Ishikawa (cell line): ENCODE measurements at regions not wholly inside any gene's neighbourhood (a gene's known extent, or its start where the extent isn't known, plus 50 kb on each side); places are given as distances from the start of the nearest gene placed in this dataset.
A peak's percentile ranks its signal among the peaks of the same experiment; 100 is the strongest.

Source experiments
- CEBPB ChIP-seq: IDR thresholded peaks from 2 replicates; pipeline ENCODE4 v1.6.1; 2012
- CREB1 ChIP-seq: IDR thresholded peaks from 2 replicates; pipeline ENCODE4 v1.6.1; 2012; ENCODE audit warnings: low read depth
- EGR1 ChIP-seq: IDR thresholded peaks from 2 replicates; pipeline ENCODE4 v1.6.1; 2012
- EP300 ChIP-seq: IDR thresholded peaks from 2 replicates; pipeline ENCODE4 v1.6.1; 2012; ENCODE audit warnings: borderline replicate concordance
- FOXM1 ChIP-seq: IDR thresholded peaks from 2 replicates; pipeline ENCODE4 v1.6.1; 2012; ENCODE audit warnings: low read depth, borderline replicate concordance
- MAX ChIP-seq: IDR thresholded peaks from 2 replicates; pipeline ENCODE4 v1.6.1; 2012
- NFIC ChIP-seq: IDR thresholded peaks from 2 replicates; pipeline ENCODE4 v1.6.1; 2012
- RAD21 ChIP-seq: IDR thresholded peaks from 2 replicates; pipeline ENCODE4 v1.6.1; 2012; ENCODE audit warnings: low read depth
- REST ChIP-seq: IDR thresholded peaks from 2 replicates; pipeline ENCODE4 v1.6.1; 2012; ENCODE audit warnings: low read depth, mild to moderate bottlenecking
- TAF1 ChIP-seq: IDR thresholded peaks from 2 replicates; pipeline ENCODE4 v1.6.1; 2012; ENCODE audit warnings: low read depth, mild to moderate bottlenecking
- TCF12 ChIP-seq: IDR thresholded peaks from 2 replicates; pipeline ENCODE4 v1.6.1; 2012; ENCODE audit warnings: low read depth
- TEAD4 ChIP-seq: IDR thresholded peaks from 2 replicates; pipeline ENCODE4 v1.6.1; 2012
- USF1 ChIP-seq: IDR thresholded peaks from 2 replicates; pipeline ENCODE4 v1.6.1; 2012
- YY1 ChIP-seq: IDR thresholded peaks from 2 replicates; pipeline ENCODE4 v1.6.1; 2012; ENCODE audit warnings: low read depth
- ZBTB7A ChIP-seq: IDR thresholded peaks from 2 replicates; pipeline ENCODE4 v1.6.1; 2012; ENCODE audit warnings: low read depth

- TF ChIP-seq CREB1, result no peak
- no peak for TF ChIP-seq MAX
- TF ChIP-seq CEBPB, result no peak
- TF ChIP-seq FOXM1, result no peak
- TF ChIP-seq TEAD4, result no peak
Measured at GRCh38 chr21:32131960-32132359, 146.9 kb downstream of the MIS18A start.

GRCh38 chr21:32131164-32131563 is 147.7 kb downstream of the MIS18A start:
- TF ChIP-seq REST, result no peak

- TF ChIP-seq EGR1, result no peak
- TF ChIP-seq USF1, result 0 out of 2 replicates have a peak, but pooled peaks have one; percentile 6
Measured at GRCh38 chr21:32130031-32130891, 148.6 kb downstream of the MIS18A start.

- TF ChIP-seq CREB1, result no peak
- no peak for TF ChIP-seq FOXM1
- no peak for TF ChIP-seq EP300
- TF ChIP-seq NFIC, result no peak
- TF ChIP-seq REST, result no peak
- TF ChIP-seq ZBTB7A, result no peak
- no peak for TF ChIP-seq MAX
- no peak for TF ChIP-seq RAD21
- no peak for TF ChIP-seq YY1
- TF ChIP-seq TCF12, result no peak
- TF ChIP-seq TAF1, result no peak
- TF ChIP-seq TEAD4, result no peak
Measured at GRCh38 chr21:32127081-32127480, 151.8 kb downstream of the MIS18A start.

GRCh38 chr21:32122082-32122481 is 156.8 kb downstream of the MIS18A start:
- no peak for TF ChIP-seq RAD21
- TF ChIP-seq MAX, result no peak
- TF ChIP-seq YY1, result no peak
- TF ChIP-seq EP300, result no peak
- TF ChIP-seq FOXM1, result no peak
- TF ChIP-seq USF1, result no peak
- no peak for TF ChIP-seq TAF1
- no peak for TF ChIP-seq CEBPB
- no peak for TF ChIP-seq REST
- TF ChIP-seq TCF12, result no peak
- no peak for TF ChIP-seq CREB1
- no peak for TF ChIP-seq EGR1
- no peak for TF ChIP-seq ZBTB7A
- TF ChIP-seq TEAD4, result no peak
- TF ChIP-seq NFIC, result no peak
